Fibroblast of mammary gland (primary cell): ENCODE measurements at regions not wholly inside any gene's neighbourhood (a gene's known extent, or its start where the extent isn't known, plus 50 kb on each side); places are given as distances from the start of the nearest gene placed in this dataset.

Experiments used
- DNase-seq: peaks from one replicate; pipeline ENCODE4 v3.0.0-alpha.2; 2010; ENCODE audit warnings: low read depth
- H3K4me3 ChIP-seq: 2 replicates; pipeline ENCODE4 v1.5.1; 2011; ENCODE audit warnings: low read depth, mild to moderate bottlenecking, low read length, moderate library complexity; ENCODE audit not compliant: control insufficient read depth
- CTCF ChIP-seq: conservative IDR thresholded peaks from 2 replicates; pipeline ENCODE4 v1.5.1; 2011; ENCODE audit warnings: low read depth, low read length, inconsistent platforms; ENCODE audit not compliant: control insufficient read depth, insufficient read depth

- TF ChIP-seq CTCF, result no peak
- DNase-seq, result no peak
- no peak overlapping the region for H3K4me3 ChIP-seq
These were observed 358.0 kb upstream of the MGMT start for GRCh38 chr10:129108994-129109393.

GRCh38 chr10:129110780-129111179, 356.3 kb upstream of the MGMT start:
- no peak overlapping the region for H3K4me3 ChIP-seq
- no peak for TF ChIP-seq CTCF
- DNase-seq, result no peak

GRCh38 chr10:129111922-129112321, 355.1 kb upstream of the MGMT start:
- no peak for TF ChIP-seq CTCF
- no peak overlapping the region for H3K4me3 ChIP-seq
- no peak for DNase-seq

GRCh38 chr10:129114588-129114987, 352.5 kb upstream of the MGMT start:
- TF ChIP-seq CTCF, result no peak
- DNase-seq, result no peak
- H3K4me3 ChIP-seq, result no peak overlapping the region

- no peak for DNase-seq
- H3K4me3 ChIP-seq, result no peak overlapping the region
- no peak for TF ChIP-seq CTCF
These were observed 350.7 kb upstream of the MGMT start for GRCh38 chr10:129116371-129116770.

- DNase-seq, result no peak
- no peak overlapping the region for H3K4me3 ChIP-seq
- no peak for TF ChIP-seq CTCF
These were observed 346.6 kb upstream of the MGMT start for GRCh38 chr10:129120441-129120840.

- no peak for TF ChIP-seq CTCF
- DNase-seq, result no peak
- H3K4me3 ChIP-seq, result no peak overlapping the region
These were observed 344.2 kb upstream of the MGMT start for GRCh38 chr10:129122846-129123245.
